KG1 (cell line): ENCODE measurements at regions not wholly inside any gene's neighbourhood (a gene's known extent, or its start where the extent isn't known, plus 50 kb on each side); places are given as distances from the start of the nearest gene placed in this dataset.
"Not testable (repeated sequence)": the region's sequence is repeated elsewhere in the genome, so short reads cannot be mapped to it uniquely, and the experiment has no call there.

ENCODE experiments used
- DNase-seq: peaks from one replicate; lab custom pipeline; 2025; lab: John Stamatoyannopoulos, UW

DNA sequence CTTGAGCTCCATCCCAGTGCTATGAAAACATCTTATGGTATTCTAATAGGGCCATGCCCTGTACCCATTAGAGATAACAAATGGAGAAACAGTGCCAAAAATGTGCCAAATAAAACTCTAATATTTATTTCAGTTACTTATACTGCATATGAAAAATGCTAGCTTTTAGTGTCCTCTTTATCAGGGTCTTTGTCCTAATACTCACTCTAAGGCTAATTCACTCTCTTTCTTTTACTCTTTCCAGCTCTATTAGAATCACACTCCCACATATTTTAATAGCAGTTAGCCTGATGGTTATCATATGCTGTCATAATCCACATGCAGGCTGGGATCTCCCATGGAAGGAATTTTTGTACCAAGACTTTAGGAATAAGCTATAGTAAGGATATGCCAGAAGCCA lies 408.4 kb downstream of the ETV1 start:
- DNase-seq = no peak

DNA sequence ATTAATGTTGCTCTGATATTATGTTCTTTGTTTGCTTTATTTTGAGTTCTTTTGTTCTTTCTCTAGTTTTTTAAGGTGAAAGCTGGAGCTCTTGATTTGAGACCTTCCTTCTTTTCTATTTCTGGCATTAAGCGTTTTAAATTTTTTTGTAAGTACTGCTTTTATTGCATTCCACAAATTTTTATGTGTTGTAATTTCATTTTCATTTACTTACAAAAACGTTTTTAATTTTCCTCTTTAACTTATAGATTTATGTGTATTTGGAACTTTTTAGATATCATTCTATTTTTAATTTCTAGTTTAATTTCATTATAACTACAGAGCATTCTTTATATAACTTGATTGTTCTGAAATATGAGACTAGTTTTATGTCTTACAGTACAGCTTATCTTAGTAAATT lies 395.6 kb downstream of the ETV1 start:
- DNase-seq = no peak

DNA sequence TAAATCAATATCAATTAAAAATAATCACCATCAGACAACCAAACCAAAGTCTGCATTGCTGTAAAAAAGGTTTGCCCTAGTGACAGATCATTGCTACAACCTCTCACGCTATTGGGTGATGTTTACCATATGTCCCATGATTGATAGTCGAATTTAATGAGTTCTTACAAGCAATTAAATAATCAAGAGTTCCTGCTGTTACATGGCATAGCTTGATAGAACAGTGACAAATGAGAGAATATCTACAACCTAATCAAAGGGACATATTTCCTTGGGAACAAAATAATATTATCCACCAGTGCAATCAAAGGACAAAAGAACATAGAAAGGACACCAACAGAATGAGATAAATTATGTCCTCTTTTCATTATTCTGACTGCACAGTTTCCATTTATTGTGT lies 387.4 kb downstream of the ETV1 start:
- DNase-seq = no peak

DNA sequence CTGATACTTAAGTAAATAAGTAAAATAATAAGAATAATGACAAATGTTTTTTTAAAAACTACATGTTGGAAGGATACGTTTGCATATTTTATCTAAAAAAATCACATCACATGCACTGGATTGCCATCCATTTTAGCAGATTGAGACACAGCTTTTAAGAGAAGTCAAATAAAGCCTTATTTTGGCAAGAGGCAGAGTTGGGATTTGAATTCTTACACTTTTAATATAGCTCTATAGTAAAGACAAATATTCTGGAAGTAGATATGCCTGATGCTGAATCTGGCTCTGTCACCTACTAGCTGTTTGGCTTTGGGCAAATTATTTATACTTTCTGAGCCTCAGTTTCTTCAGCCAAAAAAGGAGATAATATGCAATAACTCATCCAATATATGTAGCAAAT lies 386.4 kb downstream of the ETV1 start:
- no peak for DNase-seq

DNA sequence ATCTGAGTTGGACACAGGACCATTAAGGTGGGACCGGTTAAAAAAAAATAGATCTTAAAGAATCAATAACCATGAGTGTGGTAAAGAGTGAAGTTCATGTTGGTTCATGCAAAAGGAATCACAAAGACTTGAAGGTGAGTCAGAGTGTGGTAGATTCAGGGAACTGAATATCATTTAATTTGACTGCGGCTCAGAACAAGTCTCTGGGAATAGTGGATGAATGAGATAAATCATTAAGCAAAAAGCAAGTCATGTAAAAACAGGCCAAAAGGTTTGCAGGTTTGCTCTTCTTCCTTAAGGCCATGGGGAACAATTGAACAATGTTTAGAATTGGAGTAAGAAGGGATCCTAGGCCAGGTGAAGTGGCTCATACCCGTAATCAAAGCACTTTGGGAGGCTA lies 385.8 kb downstream of the ETV1 start:
- DNase-seq = no peak

DNA sequence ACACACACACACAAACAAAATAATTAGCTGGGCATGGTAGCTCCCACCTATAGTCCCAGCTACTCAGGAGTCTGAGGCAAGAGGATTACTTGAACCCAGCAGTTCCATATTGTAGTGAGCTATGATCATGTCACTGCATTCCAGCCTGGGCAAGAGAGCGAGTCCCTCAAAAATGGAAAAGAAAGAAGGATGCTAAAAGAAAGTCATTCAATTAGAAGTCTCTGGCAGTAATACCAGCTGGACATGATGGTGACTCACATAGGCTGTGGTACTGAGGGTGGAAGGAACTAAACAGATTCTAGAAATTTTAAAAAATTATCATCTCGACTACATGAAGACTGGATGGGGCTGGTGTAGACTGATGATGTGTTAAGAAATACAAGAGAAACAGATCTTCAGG lies 385.3 kb downstream of the ETV1 start:
- no peak for DNase-seq

DNA sequence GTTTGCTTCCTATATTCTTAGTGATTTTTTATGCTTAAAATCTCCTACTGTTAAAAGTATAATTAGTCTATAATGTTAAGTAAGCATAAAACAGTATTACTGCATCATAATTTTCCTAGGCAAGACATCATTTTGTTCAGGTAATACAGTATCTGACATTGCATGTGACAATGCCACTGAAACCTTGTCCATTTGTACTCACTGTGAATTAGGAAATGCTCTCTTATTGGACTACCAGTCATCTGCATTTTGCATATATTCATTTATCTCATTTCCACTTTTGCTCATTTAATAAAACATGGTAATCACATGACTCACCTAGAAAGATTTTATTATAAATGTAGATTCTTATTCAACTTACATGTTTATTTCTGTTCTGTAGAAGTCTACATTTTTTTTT lies 379.1 kb downstream of the ETV1 start:
- DNase-seq = no peak

DNA sequence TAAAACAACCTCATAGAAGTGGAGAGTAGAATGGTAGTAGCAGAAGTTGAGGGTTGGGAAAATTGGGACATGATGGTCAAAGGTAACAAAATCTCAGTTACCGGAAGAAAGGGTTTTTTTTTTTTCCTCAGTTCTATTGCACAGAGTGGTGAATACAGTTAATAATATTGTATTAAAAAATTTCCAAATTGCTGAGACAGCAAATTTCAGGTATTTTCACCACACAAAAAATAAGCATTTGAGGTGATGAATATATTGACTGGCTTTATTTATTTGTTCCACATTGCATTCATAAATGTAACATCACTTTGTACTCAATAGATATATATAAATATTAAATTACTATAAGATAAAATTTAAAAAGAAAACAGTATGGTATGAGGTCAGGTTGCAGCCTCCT lies 373.8 kb downstream of the ETV1 start:
- DNase-seq = no peak

DNA sequence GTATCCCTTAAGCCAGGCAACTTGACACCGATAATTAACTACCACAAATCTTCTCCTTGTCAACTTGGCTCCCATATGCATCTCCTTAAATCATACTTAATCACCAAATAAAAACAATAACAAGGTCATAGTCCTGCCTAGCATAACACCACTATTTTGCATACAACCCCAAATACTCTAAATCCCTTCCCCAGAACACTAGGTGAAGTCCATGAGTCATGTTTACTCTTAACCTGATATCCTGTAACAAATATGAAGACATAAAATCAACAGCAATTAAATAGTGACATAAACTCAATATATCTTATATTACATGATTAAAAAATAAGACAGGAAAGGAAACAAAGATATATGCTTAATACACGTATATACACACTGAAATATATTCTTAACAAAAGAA lies 362.0 kb downstream of the ETV1 start:
- no peak for DNase-seq

DNA sequence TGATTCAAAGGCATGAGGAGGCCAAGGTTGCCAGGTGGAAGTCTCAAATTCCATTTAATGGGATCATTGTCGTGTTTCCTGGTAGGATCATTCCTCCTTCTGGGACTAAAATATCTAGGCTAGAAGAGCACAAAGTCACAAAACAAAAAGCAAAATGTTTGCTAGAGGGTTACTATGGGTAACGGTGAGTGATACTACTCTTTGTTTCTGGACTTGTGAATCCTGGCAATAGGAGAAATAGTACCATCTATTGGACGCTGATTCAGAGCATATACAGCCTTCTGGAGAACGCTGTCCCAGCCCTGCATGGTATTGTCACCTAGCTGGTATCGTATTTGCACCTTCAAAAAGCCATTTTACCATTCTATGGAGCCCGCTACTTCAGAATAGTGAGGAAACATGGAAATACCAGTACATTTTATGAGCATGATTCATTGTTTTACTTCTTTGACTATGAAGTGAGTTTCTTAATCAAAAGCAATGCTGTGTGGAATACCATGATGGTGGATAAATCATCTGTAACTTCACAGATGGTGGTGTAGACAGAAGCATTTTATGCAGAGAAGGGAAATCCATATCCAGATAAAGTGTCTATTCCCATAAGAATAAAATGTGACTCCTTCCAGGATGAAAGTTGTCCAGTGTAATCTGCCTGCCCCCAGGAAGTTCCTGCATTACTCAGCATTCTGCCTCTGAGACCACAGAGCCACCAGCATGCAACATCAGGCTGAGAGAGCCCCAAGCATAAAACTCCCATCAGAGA lies 361.0 kb downstream of the ETV1 start:
- no peak for DNase-seq

DNA sequence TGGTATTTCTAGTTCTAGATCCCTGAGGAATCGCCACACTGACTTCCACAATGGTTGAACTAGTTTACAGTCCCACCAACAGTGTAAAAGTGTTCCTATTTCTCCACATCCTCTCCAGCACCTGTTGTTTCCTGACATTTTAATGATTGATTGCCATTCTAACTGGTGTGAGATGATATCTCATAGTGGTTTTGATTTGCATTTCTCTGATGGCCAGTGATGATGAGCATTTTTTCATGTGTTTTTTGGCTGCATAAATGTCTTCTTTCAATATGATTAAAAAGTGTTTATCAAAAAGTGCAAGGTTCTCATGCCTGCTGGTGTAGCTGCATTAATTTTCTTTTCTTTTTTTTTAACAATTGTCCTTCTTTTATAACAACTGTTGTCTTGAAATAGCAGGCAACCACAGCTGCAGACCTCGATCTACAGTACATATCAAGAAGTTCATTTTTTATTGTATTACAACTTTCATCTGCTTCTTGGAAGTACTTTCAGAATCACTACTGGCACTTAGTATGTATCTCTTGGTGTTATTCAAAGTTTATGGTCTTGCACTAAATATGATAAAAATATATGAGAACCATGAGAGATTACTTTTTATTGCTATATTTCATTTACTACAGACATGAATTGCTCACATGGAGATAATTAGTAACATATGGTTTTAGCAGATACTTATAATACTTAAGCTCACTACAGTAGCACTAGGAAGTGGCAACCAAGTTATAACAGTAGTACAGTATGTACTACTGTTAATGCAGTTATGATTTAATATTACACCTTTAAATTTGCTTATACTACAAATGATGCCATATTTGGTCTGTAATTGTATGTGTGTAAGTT lies 358.0 kb downstream of the ETV1 start:
- not testable (repeated sequence) for DNase-seq

DNA sequence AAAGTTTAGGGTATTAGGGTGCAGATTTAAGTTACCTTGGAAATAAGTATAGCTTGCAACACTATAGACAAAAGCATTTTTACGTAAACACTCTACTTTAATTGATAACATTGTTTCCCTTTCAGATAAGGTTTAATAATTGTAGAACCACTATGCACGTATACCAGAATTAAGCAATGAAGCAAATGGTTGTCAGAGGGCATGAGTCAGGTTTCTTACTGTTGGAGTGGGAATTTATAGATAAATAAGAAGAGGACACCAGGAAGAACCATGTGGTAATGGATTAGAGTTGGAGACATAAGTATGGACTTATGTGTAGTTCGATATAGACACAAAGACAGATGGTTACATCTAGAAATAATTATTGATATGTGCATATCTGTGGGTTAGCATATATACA lies 355.6 kb downstream of the ETV1 start:
- DNase-seq = no peak

DNA sequence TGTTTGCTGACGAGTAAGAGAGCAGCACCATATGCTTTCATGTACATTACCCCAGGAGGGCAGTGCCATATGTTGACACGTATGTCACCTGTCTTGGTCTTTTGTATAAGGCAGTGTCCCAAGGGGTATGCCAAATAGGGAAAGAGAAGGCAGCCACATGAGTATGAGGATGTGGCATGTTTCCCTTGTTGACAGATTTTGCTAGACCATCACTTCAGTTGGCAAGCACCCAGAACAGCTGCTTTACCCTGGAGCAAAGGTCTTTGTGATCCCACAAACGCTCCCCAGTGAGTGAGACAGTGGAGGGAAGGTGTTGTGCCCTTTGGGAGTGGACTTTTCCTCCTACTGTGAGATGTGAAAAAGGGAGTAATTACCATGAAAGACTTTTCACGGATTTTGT lies 350.1 kb downstream of the ETV1 start:
- DNase-seq = no peak

DNA sequence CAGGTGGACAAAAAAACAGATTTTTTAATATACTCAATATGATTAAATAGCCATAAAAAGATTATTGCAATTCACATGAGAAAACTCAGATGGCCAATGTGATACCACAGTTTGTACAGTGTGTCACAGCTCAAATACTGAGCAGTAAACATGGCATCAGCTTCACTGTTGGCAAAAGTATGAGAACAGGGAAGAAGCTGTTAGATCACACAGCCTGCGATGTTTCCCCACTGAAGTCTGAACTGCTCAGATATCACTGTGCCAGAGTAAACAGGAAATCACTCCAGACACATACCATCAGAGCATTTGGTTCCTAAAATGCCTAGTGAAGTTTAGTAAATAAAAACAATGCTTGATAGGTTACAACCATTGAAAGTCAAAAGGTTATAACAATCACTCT lies 347.8 kb downstream of the ETV1 start:
- no peak for DNase-seq

DNA sequence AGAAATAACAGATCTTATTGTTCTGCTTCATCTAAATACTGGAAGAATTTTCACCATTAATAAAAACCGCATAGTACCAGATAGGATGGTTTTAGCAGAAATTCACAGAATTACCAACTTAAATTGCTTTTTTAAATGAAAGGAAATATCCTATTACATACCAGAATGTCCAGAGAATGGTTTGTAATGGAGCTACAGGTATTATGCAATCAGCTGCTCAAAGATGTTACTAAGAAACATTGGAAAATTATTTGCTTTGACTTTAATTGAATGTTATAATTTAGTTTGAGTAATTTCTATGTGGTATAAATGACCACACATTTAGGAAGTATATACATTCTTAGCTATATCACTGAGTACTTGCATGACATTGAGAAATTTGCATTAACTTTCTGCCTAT lies 338.3 kb downstream of the ETV1 start:
- DNase-seq = no peak

DNA sequence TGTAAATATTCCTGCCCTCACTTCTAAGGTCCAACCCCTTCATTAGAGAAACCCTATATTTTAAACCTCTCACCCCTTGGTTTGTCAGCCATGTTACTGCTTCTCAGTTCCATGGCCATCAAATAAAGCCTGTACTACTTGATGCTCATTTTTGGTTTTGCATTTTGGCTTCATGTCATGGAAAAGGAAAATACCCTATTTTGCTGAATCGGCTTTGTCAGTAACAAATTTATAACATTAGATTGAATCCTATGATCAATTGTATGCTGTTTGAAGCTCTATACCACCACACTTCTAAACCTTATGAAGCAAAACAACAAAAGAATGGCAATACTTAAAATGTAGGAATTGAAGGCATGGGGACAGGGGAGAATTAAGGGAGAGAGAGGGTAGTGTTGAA lies 333.1 kb downstream of the ETV1 start:
- no peak for DNase-seq

DNA sequence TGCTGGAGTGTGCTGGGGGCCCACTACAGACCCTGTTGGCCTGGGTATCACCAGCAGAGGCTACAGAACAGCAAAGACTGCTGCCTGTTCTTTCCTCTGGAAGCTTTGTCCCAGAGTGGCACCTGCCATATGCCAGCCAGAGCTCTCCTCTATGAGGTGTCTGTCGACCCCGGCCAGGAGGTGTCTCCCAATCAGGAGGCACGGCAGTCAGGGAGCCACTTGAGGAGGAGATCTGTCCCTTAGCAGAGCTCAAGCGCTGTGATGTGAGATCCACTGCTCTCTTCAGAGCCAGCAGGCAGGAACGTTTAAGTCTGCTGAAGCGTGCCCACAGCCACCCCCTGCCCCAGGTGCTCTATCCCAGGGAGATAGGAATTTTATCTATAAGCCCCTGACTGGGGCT lies 316.2 kb downstream of the ETV1 start:
- DNase-seq = no peak

DNA sequence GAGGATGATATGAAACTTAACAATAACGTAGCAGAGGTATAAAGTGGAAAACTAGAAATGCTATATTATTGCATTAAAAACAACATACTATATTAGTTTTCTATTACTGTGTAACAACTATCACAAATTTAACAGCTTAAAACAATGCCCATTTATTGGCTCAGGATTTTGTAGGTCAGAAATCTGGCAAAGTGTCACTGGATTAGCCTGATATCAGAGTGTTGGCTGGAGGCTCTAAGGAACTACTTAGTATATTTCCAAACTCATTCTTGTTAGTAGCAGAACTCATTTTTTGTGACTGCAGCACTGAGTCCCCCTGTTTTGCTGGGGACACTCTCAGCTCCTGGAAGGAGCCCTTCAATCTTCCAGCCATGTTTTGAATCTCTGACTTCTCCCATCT lies 306.8 kb downstream of the ETV1 start:
- DNase-seq = no peak

DNA sequence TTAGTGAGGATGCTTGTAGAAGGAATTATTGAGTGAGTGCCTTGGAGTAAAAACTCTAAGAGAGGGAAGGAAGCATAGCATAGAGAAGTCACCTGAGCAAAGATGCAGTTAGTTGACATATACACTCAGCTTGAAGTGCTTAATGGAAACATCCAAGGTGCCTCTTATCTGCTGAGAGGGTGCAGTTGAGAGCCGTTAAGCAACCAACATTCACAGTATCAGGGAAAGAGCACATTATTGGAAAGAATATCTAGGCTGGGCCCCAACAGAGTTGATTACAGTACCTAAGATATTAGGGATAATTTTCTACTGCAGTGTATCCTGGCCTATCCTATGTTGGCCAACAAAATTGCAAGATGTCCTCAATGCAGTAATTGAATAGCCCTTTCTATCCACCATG lies 302.0 kb downstream of the ETV1 start:
- no peak for DNase-seq

DNA sequence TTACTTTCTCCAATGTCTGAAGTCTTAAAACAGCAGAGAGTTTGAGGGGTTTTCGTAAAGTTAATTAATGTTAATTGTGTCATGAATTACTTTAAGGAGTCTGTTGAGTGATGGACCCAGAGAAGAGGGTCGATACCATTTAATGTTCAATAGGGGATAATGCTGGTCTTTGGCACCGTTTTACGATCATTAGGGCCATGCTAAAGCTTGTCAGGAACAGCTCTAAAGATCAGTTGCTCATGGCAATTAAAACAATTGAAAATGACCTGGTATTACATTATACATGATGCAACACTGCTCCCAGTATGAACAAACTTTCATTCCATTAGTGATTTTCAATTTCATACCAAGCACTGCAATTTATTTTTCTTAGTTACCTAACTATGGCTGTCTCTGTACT lies 296.9 kb downstream of the ETV1 start:
- no peak for DNase-seq

DNA sequence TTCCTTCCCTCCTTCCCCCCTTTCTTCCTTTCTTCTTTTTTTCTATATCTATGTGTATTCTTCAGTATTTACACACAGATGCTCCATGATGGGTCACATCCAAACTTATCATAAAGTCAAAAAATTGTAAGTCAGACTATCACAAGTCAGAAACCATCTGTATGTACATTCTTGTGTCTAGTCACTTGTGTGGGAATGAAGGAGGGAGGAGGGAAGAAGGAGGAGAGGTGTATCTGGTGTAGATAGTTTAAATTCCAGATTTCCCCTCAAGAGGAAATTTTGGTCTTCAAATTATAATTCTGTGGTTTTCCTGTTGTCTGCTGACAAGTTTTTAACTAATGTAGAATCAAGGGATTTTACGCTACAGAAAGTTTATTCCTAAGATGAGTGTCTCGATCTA lies 287.2 kb downstream of the ETV1 start:
- no peak for DNase-seq

DNA sequence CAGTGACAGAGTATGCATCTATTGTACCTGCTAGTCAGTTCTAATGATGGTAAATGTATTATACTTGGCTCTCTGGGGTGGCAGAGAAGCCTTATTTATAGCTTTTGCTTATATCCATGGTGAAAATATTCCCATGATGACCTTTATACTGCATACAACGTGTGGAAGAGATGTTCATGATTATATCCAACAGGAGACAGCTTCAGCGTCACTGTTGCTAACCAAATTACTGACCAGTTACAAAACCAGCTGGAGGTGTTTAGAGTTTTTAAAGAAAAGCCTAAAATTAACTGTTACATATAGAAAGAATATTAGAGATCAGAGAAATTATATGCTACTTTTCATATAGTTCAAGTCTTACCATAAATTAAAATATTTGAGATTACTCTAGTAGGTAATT lies 280.8 kb downstream of the ETV1 start:
- DNase-seq = no peak

DNA sequence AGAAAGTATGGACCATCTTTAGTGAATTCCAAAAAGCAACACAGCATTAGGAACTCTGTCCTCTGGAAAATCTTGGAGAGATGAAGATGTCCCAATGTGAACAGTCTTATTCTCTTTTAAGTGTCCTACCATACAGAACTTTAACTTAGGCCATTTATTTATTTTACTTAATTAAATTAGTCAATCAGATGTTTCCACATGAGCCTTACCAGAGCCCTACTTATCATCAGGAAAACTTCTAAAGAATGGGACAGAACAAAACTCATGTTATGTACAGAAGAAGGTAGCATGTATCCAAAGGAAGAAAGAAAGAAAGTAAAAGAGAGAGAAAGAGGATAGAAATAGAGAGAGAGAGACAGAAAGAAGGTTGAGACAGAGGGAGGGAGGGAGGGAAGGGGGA lies 276.4 kb downstream of the ETV1 start:
- DNase-seq = no peak

DNA sequence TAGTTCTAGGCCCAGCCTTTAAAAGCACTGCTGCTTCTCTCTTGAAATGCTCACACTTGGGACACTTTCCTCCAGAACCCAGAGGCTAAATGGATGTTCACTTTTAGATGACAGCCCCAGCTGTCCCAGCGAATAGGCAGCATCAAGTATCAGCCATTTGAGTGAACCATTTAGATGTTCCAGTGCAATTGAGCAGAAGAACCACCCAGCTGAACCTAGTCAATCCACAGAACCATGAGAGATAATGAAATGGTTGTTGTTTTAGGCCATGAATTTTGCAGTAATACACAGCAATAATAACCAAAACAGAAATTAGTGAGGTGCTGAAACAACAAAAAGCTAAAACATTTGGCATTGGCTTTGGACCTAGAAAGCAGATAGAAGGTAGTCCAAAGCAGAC lies 273.9 kb downstream of the ETV1 start:
- no peak for DNase-seq
